H9 (cell line): ENCODE measurements at regions not wholly inside any gene's neighbourhood (a gene's known extent, or its start where the extent isn't known, plus 50 kb on each side); places are given as distances from the start of the nearest gene placed in this dataset.

ENCODE experiments used
- DNase-seq: peaks from one replicate; pipeline ENCODE4 v3.0.0-alpha.2; 2017
- H2AFZ ChIP-seq: one replicate; pipeline ENCODE4 v1.6.1; 2013; ENCODE audit warnings: mild to moderate bottlenecking, low read length, control low read depth, moderate library complexity
- H2AK5ac ChIP-seq: 2 replicates; pipeline ENCODE4 v1.6.1; 2013; ENCODE audit warnings: low read length, control low read depth, mixed read lengths; ENCODE audit not compliant: insufficient read length
- H2BK120ac ChIP-seq: one replicate; pipeline ENCODE4 v1.6.1; 2013; ENCODE audit warnings: low read depth, mild to moderate bottlenecking, low read length, control low read depth, inconsistent platforms; ENCODE audit not compliant: poor library complexity, severe bottlenecking
- H2BK12ac ChIP-seq: 2 replicates; pipeline ENCODE4 v1.6.1; 2013; ENCODE audit warnings: low read length, control low read depth, mixed read lengths, low read depth; ENCODE audit not compliant: insufficient read length
- H2BK15ac ChIP-seq: 2 replicates; pipeline ENCODE4 v1.6.1; 2013; ENCODE audit warnings: low read depth, low read length, control low read depth
- H2BK20ac ChIP-seq: one replicate; pipeline ENCODE4 v1.6.1; 2013; ENCODE audit warnings: low read depth, mild to moderate bottlenecking, low read length, control low read depth, inconsistent platforms; ENCODE audit not compliant: poor library complexity, severe bottlenecking
- H2BK5ac ChIP-seq: 2 replicates; pipeline ENCODE4 v1.6.1; 2013; ENCODE audit warnings: low read length, control low read depth, mixed read lengths; ENCODE audit not compliant: insufficient read length
- H3K14ac ChIP-seq: 2 replicates; pipeline ENCODE4 v1.6.1; 2013; ENCODE audit warnings: low read length, control low read depth; ENCODE audit not compliant: insufficient read depth
- H3K18ac ChIP-seq: 2 replicates; pipeline ENCODE4 v1.6.1; 2013; ENCODE audit warnings: low read depth, mild to moderate bottlenecking, mixed read lengths, low read length, control low read depth; ENCODE audit not compliant: insufficient read length
- H3K23ac ChIP-seq: 2 replicates; pipeline ENCODE4 v1.6.1; 2013; ENCODE audit warnings: low read length, control low read depth, mixed read lengths, low read depth; ENCODE audit not compliant: insufficient read length
- H3K23me2 ChIP-seq: 2 replicates; pipeline ENCODE4 v1.6.1; 2013; ENCODE audit warnings: low read depth, mild to moderate bottlenecking, mixed read lengths, low read length, control low read depth; ENCODE audit not compliant: insufficient read length, poor library complexity, severe bottlenecking
- H3K27ac ChIP-seq: 2 replicates; pipeline ENCODE4 v1.5.1; 2013; ENCODE audit warnings: low read length, control low read depth, mixed read lengths, low read depth; ENCODE audit not compliant: insufficient read length
- H3K27me3 ChIP-seq: 2 replicates; pipeline ENCODE4 v1.6.1; 2013; ENCODE audit warnings: low read length, control low read depth, inconsistent platforms; ENCODE audit not compliant: insufficient read depth
- H3K4ac ChIP-seq: 2 replicates; pipeline ENCODE4 v1.6.1; 2013; ENCODE audit warnings: low read depth, mild to moderate bottlenecking, control low read depth, inconsistent platforms, low read length, moderate library complexity
- H3K4me1 ChIP-seq: 2 replicates; pipeline ENCODE4 v1.6.1; 2013; ENCODE audit warnings: low read length, control low read depth, inconsistent platforms; ENCODE audit not compliant: insufficient read depth
- H3K4me2 ChIP-seq: 2 replicates; pipeline ENCODE4 v1.6.1; 2013; ENCODE audit warnings: low read length, control low read depth, mixed read lengths; ENCODE audit not compliant: insufficient read length, insufficient read depth
- H3K56ac ChIP-seq: 2 replicates; pipeline ENCODE4 v1.6.1; 2013; ENCODE audit warnings: low read depth, mild to moderate bottlenecking, mixed read lengths, low read length, control low read depth; ENCODE audit not compliant: insufficient read length
- H3K79me1 ChIP-seq: 2 replicates; pipeline ENCODE4 v1.6.1; 2013; ENCODE audit warnings: low read depth, mild to moderate bottlenecking, moderate library complexity, low read length, control low read depth, inconsistent platforms; ENCODE audit not compliant: insufficient read depth, poor library complexity, severe bottlenecking
- H3K79me2 ChIP-seq: 2 replicates; pipeline ENCODE4 v1.6.1; 2013; ENCODE audit warnings: low read length, control low read depth, inconsistent platforms; ENCODE audit not compliant: insufficient read depth
- H3K9ac ChIP-seq: 2 replicates; pipeline ENCODE4 v1.6.1; 2013; ENCODE audit warnings: low read length, control low read depth, mixed read lengths; ENCODE audit not compliant: insufficient read length; ENCODE audit errors: extremely low read depth
- H3K9me3 ChIP-seq: one replicate; pipeline ENCODE4 v1.6.1; 2013; ENCODE audit warnings: low read depth, low read length, inconsistent platforms; ENCODE audit not compliant: control insufficient read depth
- H3T11ph ChIP-seq: one replicate; pipeline ENCODE4 v1.6.1; 2013; ENCODE audit warnings: mild to moderate bottlenecking, low read length, control low read depth, inconsistent platforms
- H4K20me1 ChIP-seq: one replicate; pipeline ENCODE4 v1.6.1; 2013; ENCODE audit not compliant: control insufficient read depth, insufficient read length, insufficient read depth
- H4K5ac ChIP-seq: 2 replicates; pipeline ENCODE4 v1.6.1; 2013; ENCODE audit warnings: low read depth, mild to moderate bottlenecking, mixed read lengths, low read length, control low read depth; ENCODE audit not compliant: insufficient read length
- H4K8ac ChIP-seq: replicated peaks from 2 replicates; pipeline ENCODE4 v1.6.1; 2013; ENCODE audit warnings: low read length, control low read depth, mixed read lengths, low read depth; ENCODE audit not compliant: insufficient read length
- H4K91ac ChIP-seq: 2 replicates; pipeline ENCODE4 v1.6.1; 2013; ENCODE audit warnings: low read depth, mild to moderate bottlenecking, moderate library complexity, mixed read lengths, low read length, control low read depth; ENCODE audit not compliant: insufficient read length
- H3K27ac Mint-ChIP-seq, 3 experiments: 2 replicates in 2 of 3; 3 replicates in 1 of 3; pipeline ENCODE4 v1.8.0; 2020 to 2021; ENCODE audit warnings: mixed read lengths in 3 of 3, mild to moderate bottlenecking in 1 of 3, moderate library complexity in 1 of 3
- H3K27me3 Mint-ChIP-seq: 2 replicates; pipeline ENCODE4 v1.8.0; 2021; ENCODE audit warnings: low read depth, mild to moderate bottlenecking, moderate library complexity, mixed read lengths
- H3K36me3 Mint-ChIP-seq, 3 experiments: 2 replicates in 2 of 3; 3 replicates in 1 of 3; pipeline ENCODE4 v1.8.0; 2020 to 2021; ENCODE audit warnings: low read depth in 3 of 3, mixed read lengths in 3 of 3; ENCODE audit not compliant: insufficient read depth in 1 of 3
- H3K4me1 Mint-ChIP-seq, 2 experiments: 2 replicates each; pipeline ENCODE4 v1.8.0; 2020; ENCODE audit warnings: mixed read lengths in 2 of 2
- H3K4me3 Mint-ChIP-seq, 2 experiments: 2 replicates in 1 of 2; 3 replicates in 1 of 2; pipeline ENCODE4 v1.8.0; 2020 to 2021; ENCODE audit warnings: mild to moderate bottlenecking in 2 of 2, mixed read lengths in 2 of 2, moderate library complexity in 1 of 2
- H3K9me3 Mint-ChIP-seq, 2 experiments: 2 replicates in 1 of 2; 3 replicates in 1 of 2; pipeline ENCODE4 v1.8.0; 2020; ENCODE audit warnings: mild to moderate bottlenecking in 2 of 2, mixed read lengths in 2 of 2, moderate library complexity in 1 of 2
- CTCF ChIP-seq: fragments of 200-600 bp; sonication (generic); conservative IDR thresholded peaks from 3 replicates; pipeline ENCODE4 v1.8.0; 2021; ENCODE audit warnings: antibody characterized with exemption, mild to moderate bottlenecking
- WGBS: extraction: QIAGEN DNeasy Blood & Tissue Kit; methylation state at CpG from one replicate; pipeline ENCODE4 v1.1.7; 2013; ENCODE audit warnings: missing lambda C conversion rate, low lambda C conversion rate, mixed read lengths; ENCODE audit not compliant: insufficient read length; ENCODE audit errors: extremely low coverage; 5-methylcytosine and 5-hydroxymethylcytosine counted together

DNA sequence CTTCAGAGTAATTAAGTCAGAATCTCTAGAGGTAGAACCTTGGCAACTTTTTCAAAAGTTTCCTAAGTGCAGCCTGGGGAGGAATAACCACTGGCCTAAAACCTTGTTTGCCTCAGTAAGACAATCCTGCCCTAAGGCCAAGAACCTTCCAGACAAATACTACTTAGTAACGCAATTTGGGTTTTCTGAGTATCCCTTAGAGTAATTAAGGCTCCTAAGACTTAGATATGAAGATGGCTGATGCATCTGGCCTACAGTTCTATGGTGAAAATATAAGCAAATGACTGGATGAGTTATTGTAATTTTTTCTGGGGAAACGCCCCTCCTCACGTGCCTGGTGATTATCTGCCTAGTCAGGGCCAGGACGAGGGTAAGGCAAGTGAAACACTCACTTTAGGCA, 95.7 kb upstream of the DLX2 start:
- Histone ChIP-seq H2BK5ac (no peak overlapping the region), H2BK20ac (no peak overlapping the region), H2BK15ac (no peak overlapping the region), H3K9ac (no peak overlapping the region), H3K79me2 (no peaks in the 10 kb centered on the region), H2AFZ (no peak overlapping the region), H3K4ac (no peak overlapping the region), H3K4me2 (no peak overlapping the region), H3K9me3 (peaks cover 18% of the 10 kb centered on the region), H2BK12ac (no peak overlapping the region), H2AK5ac (no peak overlapping the region), H3K4me1 (no peaks in the 10 kb centered on the region), H3K18ac (no peak overlapping the region), H3K56ac (no peak overlapping the region), H3K23me2 (no peaks in the 10 kb centered on the region), H3T11ph (no peak overlapping the region), H3K27me3 (no peaks in the 10 kb centered on the region), H4K20me1 (no peaks in the 10 kb centered on the region), H3K23ac (no peak overlapping the region), H3K79me1 (no peaks in the 10 kb centered on the region), H2BK120ac (no peak overlapping the region), H3K14ac (no peak overlapping the region), H4K91ac (no peak overlapping the region), H3K27ac (no peak overlapping the region), H4K5ac (no peak overlapping the region), H4K8ac (no peak overlapping the region)
- Mint-ChIP-seq H3K4me3 (no peak overlapping the region), H3K27ac (no peak overlapping the region), H3K27me3 (no peaks in the 10 kb centered on the region), H3K4me1 (no peaks in the 10 kb centered on the region), H3K36me3 (peaks cover 16 to 54% (median 20%) of the 10 kb centered on the region in 3 experiments), H3K9me3 (peaks cover 43 to 52% of the 10 kb centered on the region in 2 experiments)
- DNase-seq = no peak
- TF ChIP-seq CTCF = no peak
- no CpG with 5 or more reads among the region's 4 CpGs for WGBS
